Osteoblast (primary cell): ENCODE measurements at regions not wholly inside any gene's neighbourhood (a gene's known extent, or its start where the extent isn't known, plus 50 kb on each side); places are given as distances from the start of the nearest gene placed in this dataset.

ENCODE experiments used
- DNase-seq: peaks from one replicate; pipeline ENCODE4 v3.0.0; 2011; ENCODE audit warnings: low spot score, mixed read lengths; ENCODE audit not compliant: insufficient read length; ENCODE audit errors: missing footprints
- H2AFZ ChIP-seq: 2 replicates; pipeline ENCODE4 v1.6.0; 2011; ENCODE audit warnings: mild to moderate bottlenecking, low read length
- H3K27ac ChIP-seq: 2 replicates; pipeline ENCODE4 v1.5.1; 2011; ENCODE audit warnings: mild to moderate bottlenecking, low read depth, low read length, moderate library complexity
- H3K27me3 ChIP-seq: 2 replicates; pipeline ENCODE4 v1.6.0; 2012; ENCODE audit warnings: mild to moderate bottlenecking, control low read depth, inconsistent platforms, low read length, moderate library complexity; ENCODE audit not compliant: insufficient read depth
- H3K36me3 ChIP-seq: 2 replicates; pipeline ENCODE4 v1.5.1; 2011; ENCODE audit warnings: mild to moderate bottlenecking, low read length, control low read depth, moderate library complexity; ENCODE audit not compliant: insufficient read depth
- H3K4me1 ChIP-seq: 2 replicates; pipeline ENCODE4 v1.5.1; 2011; ENCODE audit warnings: mild to moderate bottlenecking, low read length, control low read depth, moderate library complexity; ENCODE audit not compliant: insufficient read depth
- H3K4me2 ChIP-seq: 2 replicates; pipeline ENCODE4 v1.6.0; 2011; ENCODE audit warnings: mild to moderate bottlenecking, low read length; ENCODE audit not compliant: insufficient read depth
- H3K4me3 ChIP-seq: fragments of 200-600 bp; sonication (generic); 3 replicates; pipeline ENCODE4 v1.5.1; 2012; ENCODE audit warnings: mild to moderate bottlenecking, low read length, inconsistent platforms; ENCODE audit not compliant: insufficient read depth
- H3K79me2 ChIP-seq: 2 replicates; pipeline ENCODE4 v1.6.0; 2012; ENCODE audit warnings: mild to moderate bottlenecking, low read length, control low read depth, inconsistent platforms; ENCODE audit not compliant: insufficient read depth
- H3K9me3 ChIP-seq: 2 replicates; pipeline ENCODE4 v1.5.1; 2011; ENCODE audit warnings: low read depth, low read length, control low read depth
- H4K20me1 ChIP-seq: 2 replicates; pipeline ENCODE4 v1.6.0; 2012; ENCODE audit warnings: mild to moderate bottlenecking, low read length, control low read depth; ENCODE audit not compliant: insufficient read depth
- TF ChIP-seq, protein P1 (sequence below): IDR thresholded peaks from 2 replicates; pipeline ENCODE4 v1.5.1; 2011; ENCODE audit warnings: mild to moderate bottlenecking, low read depth, low read length, moderate library complexity; ENCODE audit errors: extremely low read depth

DNA sequence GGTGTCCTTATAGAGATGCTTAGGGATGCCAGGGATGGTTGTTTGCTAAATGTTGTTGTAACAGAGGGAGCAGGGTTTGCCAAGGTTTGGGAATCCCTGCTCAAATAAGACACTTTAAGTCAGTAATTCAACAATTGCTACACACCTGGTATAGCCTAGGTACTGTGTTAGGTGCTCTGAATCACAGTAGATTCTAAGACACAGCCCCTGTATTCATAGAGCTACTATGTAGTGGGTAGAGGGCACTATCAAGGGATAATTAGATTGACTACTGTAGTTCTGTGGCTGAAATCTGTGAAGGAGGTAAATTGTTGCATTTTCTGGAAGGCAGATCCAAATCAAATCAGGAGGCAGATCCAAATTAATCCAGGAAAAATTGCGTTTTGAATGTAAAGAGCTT, 149.2 kb downstream of the C12orf75 start:
- Histone ChIP-seq H3K4me1 (peaks cover 3% of the 10 kb centered on the region), H4K20me1 (no peaks in the 10 kb centered on the region), H3K27ac (no peak overlapping the region), H3K36me3 (no peaks in the 10 kb centered on the region), H3K4me2 (no peak overlapping the region), H3K4me3 (no peak overlapping the region), H3K27me3 (no peaks in the 10 kb centered on the region), H2AFZ (no peak overlapping the region), H3K79me2 (no peaks in the 10 kb centered on the region), H3K9me3 (no peaks in the 10 kb centered on the region)
- TF ChIP-seq, protein P1, sequence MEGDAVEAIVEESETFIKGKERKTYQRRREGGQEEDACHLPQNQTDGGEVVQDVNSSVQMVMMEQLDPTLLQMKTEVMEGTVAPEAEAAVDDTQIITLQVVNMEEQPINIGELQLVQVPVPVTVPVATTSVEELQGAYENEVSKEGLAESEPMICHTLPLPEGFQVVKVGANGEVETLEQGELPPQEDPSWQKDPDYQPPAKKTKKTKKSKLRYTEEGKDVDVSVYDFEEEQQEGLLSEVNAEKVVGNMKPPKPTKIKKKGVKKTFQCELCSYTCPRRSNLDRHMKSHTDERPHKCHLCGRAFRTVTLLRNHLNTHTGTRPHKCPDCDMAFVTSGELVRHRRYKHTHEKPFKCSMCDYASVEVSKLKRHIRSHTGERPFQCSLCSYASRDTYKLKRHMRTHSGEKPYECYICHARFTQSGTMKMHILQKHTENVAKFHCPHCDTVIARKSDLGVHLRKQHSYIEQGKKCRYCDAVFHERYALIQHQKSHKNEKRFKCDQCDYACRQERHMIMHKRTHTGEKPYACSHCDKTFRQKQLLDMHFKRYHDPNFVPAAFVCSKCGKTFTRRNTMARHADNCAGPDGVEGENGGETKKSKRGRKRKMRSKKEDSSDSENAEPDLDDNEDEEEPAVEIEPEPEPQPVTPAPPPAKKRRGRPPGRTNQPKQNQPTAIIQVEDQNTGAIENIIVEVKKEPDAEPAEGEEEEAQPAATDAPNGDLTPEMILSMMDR = no peak
- no peak for DNase-seq

DNA sequence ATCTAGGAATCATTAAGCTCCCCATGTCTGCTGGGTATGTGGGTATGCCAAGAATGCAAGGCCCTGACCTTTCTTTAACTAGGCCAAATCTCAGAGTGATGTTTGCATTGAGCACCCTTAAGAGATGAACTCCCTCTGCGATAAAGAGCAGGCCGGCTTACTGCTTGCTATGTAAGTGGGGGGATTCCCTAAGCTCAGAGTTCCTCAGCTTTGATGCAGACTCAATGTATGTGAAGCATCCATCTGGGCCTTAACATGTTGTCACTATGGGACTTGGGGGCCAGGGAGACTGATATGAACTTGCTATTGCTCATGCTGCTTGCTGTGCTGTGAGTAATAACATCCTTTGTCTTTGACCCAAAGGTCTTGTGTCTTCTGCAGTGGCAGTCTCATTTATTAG, 149.7 kb downstream of the C12orf75 start:
- no peak overlapping the region for H3K27ac ChIP-seq
- H4K20me1 ChIP-seq = no peaks in the 10 kb centered on the region
- no peaks in the 10 kb centered on the region for H3K27me3 ChIP-seq
- H3K4me3 ChIP-seq = no peak overlapping the region
- H3K4me2 ChIP-seq = no peak overlapping the region
- H3K9me3 ChIP-seq = no peaks in the 10 kb centered on the region
- TF ChIP-seq, protein P1 = no peak
- H2AFZ ChIP-seq = no peak overlapping the region
- peaks cover 3% of the 10 kb centered on the region for H3K4me1 ChIP-seq
- no peak for DNase-seq
- H3K36me3 ChIP-seq = no peaks in the 10 kb centered on the region
- H3K79me2 ChIP-seq = no peaks in the 10 kb centered on the region

DNA sequence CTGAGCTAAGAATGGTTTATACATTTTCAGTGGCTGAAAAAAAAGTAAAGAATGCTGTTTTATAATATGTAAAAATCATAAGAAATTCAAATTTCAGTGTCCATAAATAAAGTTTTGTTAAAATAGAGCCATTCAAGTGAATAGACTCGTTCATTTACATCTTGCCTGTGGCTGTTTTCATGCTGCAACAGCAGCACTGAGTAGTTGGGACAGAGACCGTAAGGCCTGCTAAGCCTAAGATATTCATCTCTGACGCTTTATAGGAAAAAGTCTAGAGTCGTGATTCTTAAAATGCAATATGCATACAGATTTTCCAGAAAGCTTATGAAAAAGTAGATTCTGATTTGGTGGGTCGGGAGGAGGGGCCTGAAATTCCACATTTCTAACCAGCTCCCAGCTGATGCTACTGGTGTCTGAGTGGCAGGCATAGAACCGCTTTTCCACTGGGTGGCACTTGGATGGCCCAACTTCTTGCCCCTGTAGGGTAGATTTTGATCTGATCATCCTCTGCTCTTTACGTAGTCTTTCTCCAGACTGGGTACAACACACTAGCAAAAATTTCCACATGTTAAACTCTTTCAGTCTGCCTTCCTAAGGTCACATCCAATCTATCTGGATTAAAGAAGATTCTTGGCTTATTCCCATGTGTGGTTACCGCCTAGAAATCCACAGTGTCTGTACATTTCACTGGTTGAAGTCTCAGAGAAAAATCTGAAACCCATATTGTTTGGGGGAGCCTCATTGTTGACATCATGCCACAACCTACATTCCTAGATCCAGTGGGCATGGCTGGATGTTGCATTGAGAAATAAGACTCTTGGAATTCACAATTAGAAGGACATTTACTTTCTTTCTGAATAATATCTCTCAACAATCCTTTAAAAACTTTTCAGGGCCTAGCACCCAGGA, 151.2 kb downstream of the C12orf75 start:
- no peak for DNase-seq
- TF ChIP-seq, protein P1 = no peak
- peaks cover 11% of the 10 kb centered on the region for H3K4me1 ChIP-seq
- no peaks in the 10 kb centered on the region for H3K9me3 ChIP-seq
- H3K79me2 ChIP-seq = no peaks in the 10 kb centered on the region
- no peak overlapping the region for H3K27ac ChIP-seq
- no peak overlapping the region for H3K4me3 ChIP-seq
- H3K4me2 ChIP-seq = no peak overlapping the region
- H2AFZ ChIP-seq = no peak overlapping the region
- H3K36me3 ChIP-seq = no peaks in the 10 kb centered on the region
- no peaks in the 10 kb centered on the region for H4K20me1 ChIP-seq
- no peaks in the 10 kb centered on the region for H3K27me3 ChIP-seq

DNA sequence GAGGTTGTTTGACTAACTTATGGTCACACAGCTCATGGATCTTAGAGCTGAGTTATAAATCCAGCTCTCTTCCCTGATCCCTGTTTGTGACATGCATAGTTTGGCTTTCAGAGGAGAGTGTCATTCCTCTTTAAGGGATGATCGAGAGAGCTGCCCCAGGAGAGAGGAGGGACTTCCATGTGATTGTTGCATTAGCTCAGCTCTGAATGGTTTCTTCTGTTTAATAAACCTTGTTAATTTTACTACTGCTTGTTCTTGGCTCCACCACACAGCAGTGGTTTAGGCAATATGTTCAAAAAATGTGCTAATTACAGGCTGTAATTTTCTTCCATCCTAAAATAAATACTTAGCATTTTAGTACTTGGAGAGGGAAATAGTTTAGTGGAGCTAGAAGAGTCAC, 152.5 kb downstream of the C12orf75 start:
- DNase-seq = no peak
- Histone ChIP-seq H3K4me3 (no peak overlapping the region), H3K4me1 (peaks cover 11% of the 10 kb centered on the region), H4K20me1 (no peaks in the 10 kb centered on the region), H3K27me3 (no peaks in the 10 kb centered on the region), H3K27ac (no peak overlapping the region), H2AFZ (no peak overlapping the region), H3K36me3 (no peaks in the 10 kb centered on the region), H3K79me2 (no peaks in the 10 kb centered on the region), H3K9me3 (no peaks in the 10 kb centered on the region), H3K4me2 (no peak overlapping the region)
- TF ChIP-seq, protein P1 = no peak
